ENCODE measurements at regions not wholly inside any gene's neighbourhood (a gene's known extent, or its start where the extent isn't known, plus 50 kb on each side); places are given as distances from the start of the nearest gene placed in this dataset.

- DNase-seq, result no peak
- intact Hi-C loops (cut with DNase I), result no loop called here
Observed at GRCh38 chr14:38808734-38809455, 294.1 kb downstream of the SEC23A start.

DNA sequence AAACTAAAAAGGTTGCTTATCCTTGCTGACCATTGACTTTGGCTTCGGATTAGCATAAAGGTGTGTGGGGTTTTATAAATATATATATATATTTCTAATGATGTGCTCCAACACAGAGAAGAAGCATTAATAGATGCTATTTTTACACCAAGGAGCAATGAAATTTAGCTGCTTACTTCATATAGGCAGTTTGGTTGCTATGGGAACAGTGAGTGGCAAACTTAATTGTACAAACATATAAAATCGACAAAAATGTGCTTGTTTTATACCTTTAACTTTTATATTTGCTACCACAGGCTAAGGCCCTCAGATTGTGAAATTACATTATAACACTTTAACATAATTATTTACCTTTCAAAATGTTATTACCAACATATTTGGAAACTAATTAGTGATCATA, 303.4 kb downstream of the SEC23A start:
- TF ChIP-seq, protein P1, sequence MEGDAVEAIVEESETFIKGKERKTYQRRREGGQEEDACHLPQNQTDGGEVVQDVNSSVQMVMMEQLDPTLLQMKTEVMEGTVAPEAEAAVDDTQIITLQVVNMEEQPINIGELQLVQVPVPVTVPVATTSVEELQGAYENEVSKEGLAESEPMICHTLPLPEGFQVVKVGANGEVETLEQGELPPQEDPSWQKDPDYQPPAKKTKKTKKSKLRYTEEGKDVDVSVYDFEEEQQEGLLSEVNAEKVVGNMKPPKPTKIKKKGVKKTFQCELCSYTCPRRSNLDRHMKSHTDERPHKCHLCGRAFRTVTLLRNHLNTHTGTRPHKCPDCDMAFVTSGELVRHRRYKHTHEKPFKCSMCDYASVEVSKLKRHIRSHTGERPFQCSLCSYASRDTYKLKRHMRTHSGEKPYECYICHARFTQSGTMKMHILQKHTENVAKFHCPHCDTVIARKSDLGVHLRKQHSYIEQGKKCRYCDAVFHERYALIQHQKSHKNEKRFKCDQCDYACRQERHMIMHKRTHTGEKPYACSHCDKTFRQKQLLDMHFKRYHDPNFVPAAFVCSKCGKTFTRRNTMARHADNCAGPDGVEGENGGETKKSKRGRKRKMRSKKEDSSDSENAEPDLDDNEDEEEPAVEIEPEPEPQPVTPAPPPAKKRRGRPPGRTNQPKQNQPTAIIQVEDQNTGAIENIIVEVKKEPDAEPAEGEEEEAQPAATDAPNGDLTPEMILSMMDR (IDR thresholded peaks at IDR 0.05), result no peak
- H3K4me1 ChIP-seq, result no peaks in the 10 kb centered on the region
- H3K27me3 ChIP-seq (ENCODE audit: low read depth), result no peaks in the 10 kb centered on the region
- no peaks in the 10 kb centered on the region for H3K36me3 ChIP-seq
- H3K4me3 ChIP-seq, result no peak overlapping the region
- intact Hi-C loops (cut with DNase I), result no loop called here
- H3K9me3 ChIP-seq, result peaks cover 17% of the 10 kb centered on the region
- ATAC-seq (no peak), DNase-seq (no peak)
- no peak overlapping the region for H3K27ac ChIP-seq

More at GRCh38 chr14:38808734-38809455, 294.1 kb downstream of the SEC23A start:
- Histone ChIP-seq H3K27me3 (ENCODE audit: low read depth) (no peaks in the 10 kb centered on the region), H3K36me3 (no peaks in the 10 kb centered on the region), H3K9me3 (no peaks in the 10 kb centered on the region), H3K27ac (no peak overlapping the region), H3K4me1 (no peaks in the 10 kb centered on the region), H3K4me3 (no peak overlapping the region)
- no peak for ATAC-seq
- TF ChIP-seq, protein P1 (IDR thresholded peaks at IDR 0.05), result no peak

- no peaks in the 10 kb centered on the region for H3K36me3 ChIP-seq
- no peak overlapping the region for H3K4me3 ChIP-seq
- DNase-seq (no peak), ATAC-seq (no peak)
- no peaks in the 10 kb centered on the region for H3K9me3 ChIP-seq
- no peaks in the 10 kb centered on the region for H3K27me3 ChIP-seq (ENCODE audit: low read depth)
- intact Hi-C loops (cut with DNase I), result no loop called here
- H3K27ac ChIP-seq, result no peak overlapping the region
- H3K4me1 ChIP-seq, result no peaks in the 10 kb centered on the region
- TF ChIP-seq, protein P1 (IDR thresholded peaks at IDR 0.05), result no peak
Observed at GRCh38 chr14:38794677-38795076, 308.4 kb downstream of the SEC23A start.

DNA sequence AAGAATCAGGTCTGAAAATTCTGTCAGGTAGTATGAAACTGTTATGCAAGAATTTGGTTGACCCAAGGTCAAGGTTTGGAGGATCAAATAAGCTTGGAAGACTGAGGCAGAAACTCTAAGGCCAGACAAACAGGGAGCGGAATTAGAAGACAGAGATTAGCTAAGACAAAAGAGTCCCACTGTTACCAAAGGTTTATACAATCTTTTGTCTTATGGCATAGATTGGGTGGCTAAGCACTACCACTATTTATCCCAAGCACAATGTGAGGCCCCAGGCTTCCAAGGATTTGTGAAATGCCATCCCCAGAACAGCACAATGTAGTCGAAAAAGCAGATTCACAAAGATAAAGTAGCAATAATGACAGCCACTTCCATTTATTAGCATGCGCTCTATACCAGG, 311.2 kb downstream of the SEC23A start:
- Histone ChIP-seq H3K4me1 (no peaks in the 10 kb centered on the region), H3K4me3 (no peak overlapping the region), H3K27ac (no peak overlapping the region), H3K27me3 (ENCODE audit: low read depth) (no peaks in the 10 kb centered on the region), H3K9me3 (no peaks in the 10 kb centered on the region), H3K36me3 (no peaks in the 10 kb centered on the region)
- ATAC-seq, result no peak
- TF ChIP-seq, protein P1 (IDR thresholded peaks at IDR 0.05), result no peak
- no peak for DNase-seq
- intact Hi-C loops (cut with DNase I), result no loop called here

DNA sequence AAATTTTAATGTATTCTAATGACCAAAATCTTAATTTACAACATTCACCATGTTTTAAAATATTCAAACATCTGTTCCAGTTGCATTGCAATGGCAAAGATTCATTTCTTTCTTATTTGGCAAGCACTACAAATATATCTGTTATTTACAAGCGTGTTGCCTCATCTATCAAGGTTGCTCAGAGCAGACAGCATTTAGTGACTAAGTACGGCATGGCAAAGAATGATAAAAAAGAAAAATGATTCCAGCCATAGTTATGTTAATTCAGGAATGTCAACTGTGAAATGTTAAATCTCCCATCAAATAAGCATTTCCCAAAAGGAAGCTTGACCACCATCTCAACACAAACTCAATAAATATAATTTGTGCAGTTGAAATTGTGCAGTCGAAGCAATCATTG, 312.1 kb downstream of the SEC23A start:
- no peak overlapping the region for H3K4me3 ChIP-seq
- no peaks in the 10 kb centered on the region for H3K4me1 ChIP-seq
- DNase-seq, result no peak
- no peaks in the 10 kb centered on the region for H3K27me3 ChIP-seq (ENCODE audit: low read depth)
- TF ChIP-seq, protein P1 (IDR thresholded peaks at IDR 0.05), result no peak
- no peak for ATAC-seq
- no peaks in the 10 kb centered on the region for H3K9me3 ChIP-seq
- intact Hi-C loops (cut with DNase I), result no loop called here
- H3K27ac ChIP-seq, result no peak overlapping the region
- no peaks in the 10 kb centered on the region for H3K36me3 ChIP-seq
